ENCODE measurements at regions not wholly inside any gene's neighbourhood (a gene's known extent, or its start where the extent isn't known, plus 50 kb on each side); places are given as distances from the start of the nearest gene placed in this dataset.

DNA sequence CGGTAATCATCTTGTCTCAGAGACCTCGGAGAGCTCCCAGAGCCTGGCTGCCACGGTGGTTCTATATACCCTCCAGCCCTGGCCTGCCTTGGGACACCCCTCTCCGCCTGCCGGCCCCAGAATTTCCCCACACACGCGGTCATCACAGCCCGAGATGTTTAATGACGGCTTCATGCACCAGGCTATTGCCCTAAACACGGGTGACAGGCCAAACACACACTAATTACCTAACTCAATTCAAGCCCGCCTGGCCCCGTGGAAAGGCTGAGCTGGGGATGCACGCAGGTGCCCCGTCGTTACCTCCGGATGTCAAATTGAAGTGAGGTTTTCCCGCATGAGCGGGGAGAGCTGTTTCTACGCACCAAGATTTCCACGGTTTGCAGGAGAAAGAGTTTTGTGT is 72.9 kb upstream of the PPP2R3B start:
- Histone ChIP-seq H3K4me3 (no peak overlapping the region), H3K9ac (ENCODE audit: insufficient read depth in 1 of 2, low read length in 2 of 2) (no peak overlapping the region), H3K27me3 (ENCODE audit: control insufficient read depth in 3 of 3, insufficient read depth in 3 of 3, low read length in 2 of 3) (no peaks in the 10 kb centered on the region), H3K9me3 (ENCODE audit: control insufficient read depth in 4 of 4, insufficient read depth in 3 of 4, low read length in 3 of 4) (peaks cover 0 to 7% (median 4%) of the 10 kb centered on the region in 4 donors), H3K36me3 (ENCODE audit: control insufficient read depth in 4 of 4, insufficient read depth in 4 of 4, low read length in 4 of 4) (no peaks in the 10 kb centered on the region), H3K27ac (ENCODE audit: low read depth in 1 of 2, low read length in 1 of 2) (no peak overlapping the region), H3K4me1 (ENCODE audit: control insufficient read depth in 5 of 5, insufficient read depth in 5 of 5, low read length in 5 of 5) (no peaks in the 10 kb centered on the region)
- DNase-seq, result no peak
- WGBS, 2 donors, result 65 to 80% methylated on average over 20 of the region's 20 CpGs
- no peak for ATAC-seq (ENCODE audit: insufficient read depth, low FRiP score)
- TF ChIP-seq, protein P1, sequence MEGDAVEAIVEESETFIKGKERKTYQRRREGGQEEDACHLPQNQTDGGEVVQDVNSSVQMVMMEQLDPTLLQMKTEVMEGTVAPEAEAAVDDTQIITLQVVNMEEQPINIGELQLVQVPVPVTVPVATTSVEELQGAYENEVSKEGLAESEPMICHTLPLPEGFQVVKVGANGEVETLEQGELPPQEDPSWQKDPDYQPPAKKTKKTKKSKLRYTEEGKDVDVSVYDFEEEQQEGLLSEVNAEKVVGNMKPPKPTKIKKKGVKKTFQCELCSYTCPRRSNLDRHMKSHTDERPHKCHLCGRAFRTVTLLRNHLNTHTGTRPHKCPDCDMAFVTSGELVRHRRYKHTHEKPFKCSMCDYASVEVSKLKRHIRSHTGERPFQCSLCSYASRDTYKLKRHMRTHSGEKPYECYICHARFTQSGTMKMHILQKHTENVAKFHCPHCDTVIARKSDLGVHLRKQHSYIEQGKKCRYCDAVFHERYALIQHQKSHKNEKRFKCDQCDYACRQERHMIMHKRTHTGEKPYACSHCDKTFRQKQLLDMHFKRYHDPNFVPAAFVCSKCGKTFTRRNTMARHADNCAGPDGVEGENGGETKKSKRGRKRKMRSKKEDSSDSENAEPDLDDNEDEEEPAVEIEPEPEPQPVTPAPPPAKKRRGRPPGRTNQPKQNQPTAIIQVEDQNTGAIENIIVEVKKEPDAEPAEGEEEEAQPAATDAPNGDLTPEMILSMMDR (IDR thresholded peaks at IDR 0.05; ENCODE audit: control extremely low read depth, extremely low read depth), result no peak

DNA sequence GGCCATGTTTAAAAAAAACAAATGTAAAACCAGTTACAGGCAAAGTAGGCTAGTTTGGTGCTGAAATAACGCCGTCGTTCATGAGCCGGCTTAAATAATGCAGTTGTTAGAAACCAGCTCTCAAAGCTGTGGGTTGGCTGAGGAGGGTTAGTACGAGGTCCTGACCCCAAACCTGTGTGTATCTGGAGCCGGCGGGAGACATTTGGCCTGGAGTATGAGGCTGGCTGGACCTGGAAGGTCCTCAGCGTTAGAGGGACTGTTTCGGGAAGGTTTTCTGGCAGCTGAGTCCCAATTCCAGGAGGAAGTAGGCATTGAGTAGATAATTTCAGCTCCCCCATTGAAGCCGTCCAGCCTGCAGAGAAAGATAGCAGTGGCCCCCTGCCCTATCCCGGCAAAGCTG is 73.4 kb upstream of the PPP2R3B start:
- TF ChIP-seq, protein P1 (IDR thresholded peaks at IDR 0.05; ENCODE audit: control extremely low read depth, extremely low read depth), result no peak
- Histone ChIP-seq H3K4me3 (no peak overlapping the region), H3K9me3 (ENCODE audit: control insufficient read depth in 4 of 4, insufficient read depth in 3 of 4, low read length in 3 of 4) (peaks cover 0 to 6% (median 3%) of the 10 kb centered on the region in 4 donors), H3K36me3 (ENCODE audit: control insufficient read depth in 4 of 4, insufficient read depth in 4 of 4, low read length in 4 of 4) (no peaks in the 10 kb centered on the region), H3K4me1 (ENCODE audit: control insufficient read depth in 5 of 5, insufficient read depth in 5 of 5, low read length in 5 of 5) (no peaks in the 10 kb centered on the region), H3K9ac (ENCODE audit: insufficient read depth in 1 of 2, low read length in 2 of 2) (no peak overlapping the region), H3K27ac (ENCODE audit: low read depth in 1 of 2, low read length in 1 of 2) (no peak overlapping the region), H3K27me3 (ENCODE audit: control insufficient read depth in 3 of 3, insufficient read depth in 3 of 3, low read length in 2 of 3) (no peaks in the 10 kb centered on the region)
- 56 to 71% methylated on average over 11 of the region's 11 CpGs for WGBS, 2 donors
- ATAC-seq (ENCODE audit: insufficient read depth, low FRiP score) (no peak), DNase-seq (no peak)

DNA sequence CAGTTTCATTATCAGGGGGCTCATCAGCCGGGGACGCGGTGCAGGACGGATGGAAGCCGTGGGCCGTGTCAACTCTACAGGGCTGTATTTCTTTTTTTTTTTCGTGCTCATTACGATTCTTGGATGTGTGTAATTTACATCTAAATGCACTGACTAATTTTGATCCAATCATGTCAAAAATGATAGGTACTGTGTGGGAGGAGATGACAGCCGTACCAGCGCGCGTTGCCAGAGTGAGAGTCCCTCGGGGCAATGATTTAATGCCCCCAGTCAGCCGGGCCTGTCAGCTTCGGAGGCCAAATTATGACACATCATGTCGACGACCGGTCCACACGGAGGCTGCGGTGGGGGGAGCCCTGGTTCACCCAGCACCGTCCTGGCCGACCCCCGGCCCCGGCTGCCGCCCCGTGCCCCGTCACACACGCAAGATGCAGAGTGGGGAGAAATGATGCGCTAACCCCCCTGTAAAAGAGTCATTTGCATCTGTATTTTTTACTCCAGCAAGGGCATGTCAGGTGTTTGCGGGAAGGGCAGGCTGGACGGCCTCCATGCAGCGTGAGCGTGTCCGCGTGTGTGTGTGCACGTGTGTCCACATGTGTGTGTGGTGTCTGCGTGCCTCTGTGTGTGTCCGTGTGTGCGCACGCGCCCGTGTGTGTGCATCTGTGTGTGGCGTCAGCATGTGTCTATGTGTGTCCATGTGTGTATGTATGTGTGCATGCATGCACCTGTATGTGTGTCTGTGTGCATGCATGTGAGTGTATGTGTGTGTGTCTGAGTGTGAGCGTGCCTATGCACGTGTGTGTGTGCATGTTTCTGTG is 74.3 kb upstream of the PPP2R3B start:
- H3K9me3 ChIP-seq (ENCODE audit: control insufficient read depth in 4 of 4, insufficient read depth in 3 of 4, low read length in 3 of 4), result peaks cover 0 to 6% (median 2%) of the 10 kb centered on the region in 4 donors
- H3K4me1 ChIP-seq (ENCODE audit: control insufficient read depth in 5 of 5, insufficient read depth in 5 of 5, low read length in 5 of 5), result no peaks in the 10 kb centered on the region
- H3K27me3 ChIP-seq (ENCODE audit: control insufficient read depth in 3 of 3, insufficient read depth in 3 of 3, low read length in 2 of 3), result no peaks in the 10 kb centered on the region
- H3K36me3 ChIP-seq (ENCODE audit: control insufficient read depth in 4 of 4, insufficient read depth in 4 of 4, low read length in 4 of 4), result no peaks in the 10 kb centered on the region
- ATAC-seq (ENCODE audit: insufficient read depth, low FRiP score) (no peak), DNase-seq (no peak)
- H3K9ac ChIP-seq (ENCODE audit: insufficient read depth in 1 of 2, low read length in 2 of 2), result no peak overlapping the region
- TF ChIP-seq, protein P1 (IDR thresholded peaks at IDR 0.05; ENCODE audit: control extremely low read depth, extremely low read depth), result no peak
- 89 to 95% methylated on average over 45 of the region's 45 CpGs for WGBS, 2 donors
- no peak overlapping the region for H3K27ac ChIP-seq (ENCODE audit: low read depth in 1 of 2, low read length in 1 of 2)
- H3K4me3 ChIP-seq, result no peak overlapping the region

Measured in lung (tissue), 11 donors.